Hepatocyte (in vitro differentiated cells): ENCODE measurements at regions not wholly inside any gene's neighbourhood (a gene's known extent, or its start where the extent isn't known, plus 50 kb on each side); places are given as distances from the start of the nearest gene placed in this dataset.

Source experiments
- DNase-seq: peaks from one replicate; pipeline ENCODE4 v3.0.0-alpha.2; 2016; ENCODE audit warnings: low spot score
- H2AFZ ChIP-seq: fragments of 200-600 bp; sonication (generic); 2 replicates; pipeline ENCODE4 v1.6.0; 2016; ENCODE audit warnings: antibody characterized with exemption, mild to moderate bottlenecking
- H3K27ac ChIP-seq: fragments of 200-600 bp; sonication (generic); 2 replicates; pipeline ENCODE4 v1.5.1; 2016; ENCODE audit warnings: mild to moderate bottlenecking
- H3K27me3 ChIP-seq: fragments of 200-600 bp; sonication (generic); 2 replicates; pipeline ENCODE4 v1.6.1; 2016
- H3K36me3 ChIP-seq: fragments of 200-600 bp; sonication (generic); replicated peaks from 2 replicates; pipeline ENCODE4 v1.5.1; 2016; ENCODE audit warnings: low read depth; ENCODE audit not compliant: insufficient read depth
- H3K4me1 ChIP-seq: fragments of 200-600 bp; sonication (generic); 2 replicates; pipeline ENCODE4 v1.5.1; 2016; ENCODE audit warnings: mild to moderate bottlenecking, moderate library complexity; ENCODE audit not compliant: insufficient read depth
- H3K4me2 ChIP-seq: fragments of 200-600 bp; sonication (generic); 2 replicates; pipeline ENCODE4 v1.6.0; 2016
- H3K4me3 ChIP-seq: fragments of 200-600 bp; sonication (generic); 2 replicates; pipeline ENCODE4 v1.5.1; 2016; ENCODE audit warnings: mild to moderate bottlenecking
- H3K79me2 ChIP-seq: fragments of 200-600 bp; sonication (generic); 2 replicates; pipeline ENCODE4 v1.6.0; 2017; ENCODE audit warnings: mild to moderate bottlenecking
- H3K9me2 ChIP-seq: fragments of 200-600 bp; sonication (generic); replicated peaks from 2 replicates; pipeline ENCODE4 v1.6.0; 2017; ENCODE audit warnings: mild to moderate bottlenecking; ENCODE audit not compliant: insufficient read depth
- H3K9me3 ChIP-seq: fragments of 200-600 bp; sonication (generic); 2 replicates; pipeline ENCODE4 v1.5.1; 2016; ENCODE audit warnings: low read depth, mild to moderate bottlenecking
- H4K20me1 ChIP-seq: fragments of 200-600 bp; sonication (generic); 2 replicates; pipeline ENCODE4 v1.6.0; 2016; ENCODE audit warnings: mild to moderate bottlenecking; ENCODE audit not compliant: insufficient read depth, poor library complexity, severe bottlenecking
- CTCF ChIP-seq: fragments of 200-600 bp; sonication (generic); IDR thresholded peaks from 2 replicates; pipeline ENCODE4 v1.5.1; 2016; ENCODE audit warnings: antibody characterized with exemption, mild to moderate bottlenecking; ENCODE audit not compliant: poor library complexity
- EZH2 ChIP-seq: fragments of 200-600 bp; sonication (generic); IDR thresholded peaks from 2 replicates; pipeline ENCODE4 v1.6.1; 2016; ENCODE audit warnings: antibody characterized with exemption, mild to moderate bottlenecking, borderline replicate concordance
- EZH2phosphoT487 ChIP-seq: fragments of 200-600 bp; sonication (generic); IDR thresholded peaks from one replicate; pipeline ENCODE4 v1.6.1; 2018; ENCODE audit warnings: antibody characterized with exemption, mild to moderate bottlenecking, low read depth, moderate library complexity; ENCODE audit not compliant: unreplicated experiment, severe bottlenecking
- WGBS: methylation state at CpG from one replicate; pipeline ENCODE4 v1.1.6; 2016; ENCODE audit warnings: low lambda C conversion rate; ENCODE audit errors: missing lambda C conversion rate; 5-methylcytosine and 5-hydroxymethylcytosine counted together

- 80% methylated on average over 6 of the region's 6 CpGs for WGBS
Measured at GRCh38 chrX:12034741-12035140, 103.5 kb upstream of the FRMPD4 start.

GRCh38 chrX:12042615-12043014 lies 95.7 kb upstream of the FRMPD4 start:
- H3K79me2 ChIP-seq: no peaks in the 10 kb centered on the region
- WGBS: 60% methylated on average over 4 of the region's 4 CpGs
- no peak overlapping the region for H3K27ac ChIP-seq
- no peaks in the 10 kb centered on the region for H3K27me3 ChIP-seq
- no peaks in the 10 kb centered on the region for H3K9me2 ChIP-seq
- no peaks in the 10 kb centered on the region for H3K9me3 ChIP-seq
- no peak for TF ChIP-seq CTCF
- TF ChIP-seq EZH2phosphoT487: no peak
- TF ChIP-seq EZH2: no peak
- H3K4me2 ChIP-seq: no peak overlapping the region
- no peaks in the 10 kb centered on the region for H3K36me3 ChIP-seq
- DNase-seq: no peak
- H3K4me3 ChIP-seq: no peak overlapping the region
- no peaks in the 10 kb centered on the region for H3K4me1 ChIP-seq
- H4K20me1 ChIP-seq: no peaks in the 10 kb centered on the region
- no peak overlapping the region for H2AFZ ChIP-seq

More at GRCh38 chrX:12034741-12035140, 103.5 kb upstream of the FRMPD4 start:
- H2AFZ ChIP-seq: no peak overlapping the region
- no peak overlapping the region for H3K4me2 ChIP-seq
- H3K9me3 ChIP-seq: no peaks in the 10 kb centered on the region
- no peak for DNase-seq
- TF ChIP-seq EZH2phosphoT487 (no peak), EZH2 (no peak), CTCF (no peak)
- H3K36me3 ChIP-seq: no peaks in the 10 kb centered on the region
- H3K27ac ChIP-seq: no peak overlapping the region
- no peak overlapping the region for H3K4me3 ChIP-seq
- H3K4me1 ChIP-seq: no peaks in the 10 kb centered on the region
- H3K79me2 ChIP-seq: no peaks in the 10 kb centered on the region
- no peaks in the 10 kb centered on the region for H3K27me3 ChIP-seq
- H4K20me1 ChIP-seq: no peaks in the 10 kb centered on the region
- no peaks in the 10 kb centered on the region for H3K9me2 ChIP-seq

GRCh38 chrX:12052109-12052508 lies 86.2 kb upstream of the FRMPD4 start:
- no peaks in the 10 kb centered on the region for H3K9me2 ChIP-seq
- H3K4me1 ChIP-seq: no peaks in the 10 kb centered on the region
- TF ChIP-seq EZH2phosphoT487 (no peak), EZH2 (no peak), CTCF (no peak)
- no peak for DNase-seq
- H3K27me3 ChIP-seq: no peaks in the 10 kb centered on the region
- no peaks in the 10 kb centered on the region for H3K36me3 ChIP-seq
- no peak overlapping the region for H3K4me3 ChIP-seq
- H3K27ac ChIP-seq: no peak overlapping the region
- H3K4me2 ChIP-seq: no peak overlapping the region
- WGBS: 71% methylated on average over 1 of the region's 1 CpG
- no peaks in the 10 kb centered on the region for H3K9me3 ChIP-seq
- no peaks in the 10 kb centered on the region for H3K79me2 ChIP-seq
- no peaks in the 10 kb centered on the region for H4K20me1 ChIP-seq
- no peak overlapping the region for H2AFZ ChIP-seq

- WGBS: 67% methylated on average over 4 of the region's 4 CpGs
- Histone ChIP-seq H3K4me1 (no peaks in the 10 kb centered on the region), H3K4me3 (no peak overlapping the region), H3K36me3 (no peaks in the 10 kb centered on the region), H3K4me2 (no peak overlapping the region), H2AFZ (no peak overlapping the region), H3K9me3 (no peaks in the 10 kb centered on the region), H3K27me3 (no peaks in the 10 kb centered on the region), H3K9me2 (no peaks in the 10 kb centered on the region), H3K27ac (no peak overlapping the region), H4K20me1 (no peaks in the 10 kb centered on the region), H3K79me2 (no peaks in the 10 kb centered on the region)
- no peak for TF ChIP-seq EZH2phosphoT487
- no peak for TF ChIP-seq CTCF
- TF ChIP-seq EZH2: no peak
- no peak for DNase-seq
Measured at GRCh38 chrX:12058087-12058486, 80.2 kb upstream of the FRMPD4 start.
